GM04503 (cell line): ENCODE measurements at regions not wholly inside any gene's neighbourhood (a gene's known extent, or its start where the extent isn't known, plus 50 kb on each side); places are given as distances from the start of the nearest gene placed in this dataset.

Source experiments
- DNase-seq: peaks from one replicate; pipeline ENCODE4 v3.0.0-alpha.2; 2012; ENCODE audit warnings: low read depth

- DNase-seq = no peak
Observed at GRCh38 chr16:74232806-74233465, 63.7 kb upstream of the PSMD7 start.

- no peak for DNase-seq
Observed at GRCh38 chr16:74230126-74230525, 66.5 kb upstream of the PSMD7 start.

- DNase-seq = no peak
Observed at GRCh38 chr16:74226338-74226954, 70.2 kb upstream of the PSMD7 start.

GRCh38 chr16:74224828-74225612 lies 71.6 kb upstream of the PSMD7 start:
- DNase-seq = no peak

- no peak for DNase-seq
Observed at GRCh38 chr16:74221828-74222227, 74.8 kb upstream of the PSMD7 start.

- DNase-seq = no peak
Observed at GRCh38 chr16:74219706-74220105, 76.9 kb upstream of the PSMD7 start.

GRCh38 chr16:74218871-74219270 lies 77.7 kb upstream of the PSMD7 start:
- no peak for DNase-seq

DNA sequence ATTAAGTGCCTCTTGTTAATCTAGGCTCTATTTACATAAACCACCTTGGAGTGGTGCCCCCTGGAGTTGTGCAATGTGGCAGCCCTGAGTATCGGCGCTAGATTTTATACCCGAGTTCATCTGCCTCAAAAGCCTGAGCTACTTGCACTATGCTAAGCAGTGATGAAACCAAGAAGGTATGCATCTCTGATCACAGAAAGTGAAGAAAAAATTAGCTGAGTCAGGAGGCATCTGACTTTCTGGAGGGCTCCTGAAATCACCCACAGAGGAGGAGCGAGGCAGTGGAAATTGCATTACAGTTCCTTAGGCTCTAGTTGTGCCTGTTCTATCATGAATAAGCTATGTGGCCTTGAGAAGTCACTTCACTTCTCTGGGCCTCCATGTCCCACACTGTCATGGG lies 80.3 kb upstream of the PSMD7 start:
- DNase-seq = no peak

- no peak for DNase-seq
Observed at GRCh38 chr16:74215249-74215648, 81.4 kb upstream of the PSMD7 start.

- no peak for DNase-seq
Observed at GRCh38 chr16:74213372-74213771, 83.2 kb upstream of the PSMD7 start.

DNA sequence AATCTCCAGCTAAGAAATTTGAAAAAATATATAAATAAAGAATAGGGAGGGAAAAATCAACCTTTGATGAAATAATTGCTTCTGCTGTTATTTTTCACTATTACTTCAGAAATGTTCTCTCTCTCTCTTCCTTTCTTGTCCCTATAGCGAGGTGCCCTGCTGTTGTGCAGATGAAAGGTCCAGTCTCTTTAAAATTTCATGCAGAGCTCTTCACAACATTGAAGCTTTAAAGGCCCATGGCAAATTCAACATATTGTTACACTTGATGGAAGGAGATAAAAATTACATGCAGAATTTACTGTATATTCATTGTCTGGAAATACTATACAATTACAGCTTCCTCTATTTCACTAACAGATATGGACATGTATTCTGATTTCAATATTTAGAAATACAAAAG lies 86.4 kb upstream of the PSMD7 start:
- DNase-seq = no peak

DNA sequence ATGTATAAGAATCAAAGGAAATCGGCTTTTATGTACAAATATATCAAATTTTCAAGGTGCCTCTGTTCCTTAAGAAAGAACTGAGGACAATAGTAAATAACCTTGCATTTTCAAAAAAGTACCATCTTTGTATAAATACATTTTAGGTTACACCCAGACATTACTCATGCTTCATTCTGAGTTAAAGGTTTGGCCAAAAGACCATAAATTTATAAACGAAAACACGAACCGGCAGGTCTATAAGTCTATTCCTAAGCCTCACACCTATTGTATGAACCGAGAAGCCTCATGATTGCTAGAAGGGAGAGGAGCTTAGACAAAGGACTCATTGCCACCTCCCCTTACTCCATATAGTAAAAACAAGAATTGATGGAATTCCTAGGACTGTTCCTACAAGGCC lies 94.6 kb upstream of the PSMD7 start:
- no peak for DNase-seq

GRCh38 chr16:74201576-74201975 lies 95.0 kb upstream of the PSMD7 start:
- DNase-seq = no peak

DNA sequence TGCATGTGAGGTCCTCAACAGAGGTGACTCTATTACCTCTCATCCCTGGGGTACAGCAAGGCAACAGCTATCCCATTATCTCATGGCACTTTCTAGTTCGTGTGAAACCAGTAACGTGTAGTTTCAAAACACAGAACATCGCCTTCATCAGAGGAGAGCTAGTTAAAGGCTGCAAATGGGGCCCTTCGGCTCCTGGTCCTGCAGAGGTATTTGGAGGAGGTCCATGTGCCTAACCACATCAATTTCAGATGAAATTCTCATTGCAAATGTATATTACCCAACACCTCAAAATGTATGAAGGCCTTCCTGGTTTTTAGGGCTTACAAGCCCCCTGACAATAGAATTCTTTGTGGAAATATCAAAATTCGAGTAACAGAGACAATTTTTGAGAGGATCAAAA lies 95.7 kb upstream of the PSMD7 start:
- no peak for DNase-seq

- no peak for DNase-seq
Observed at GRCh38 chr16:74199842-74200124, 96.8 kb upstream of the PSMD7 start.

DNA sequence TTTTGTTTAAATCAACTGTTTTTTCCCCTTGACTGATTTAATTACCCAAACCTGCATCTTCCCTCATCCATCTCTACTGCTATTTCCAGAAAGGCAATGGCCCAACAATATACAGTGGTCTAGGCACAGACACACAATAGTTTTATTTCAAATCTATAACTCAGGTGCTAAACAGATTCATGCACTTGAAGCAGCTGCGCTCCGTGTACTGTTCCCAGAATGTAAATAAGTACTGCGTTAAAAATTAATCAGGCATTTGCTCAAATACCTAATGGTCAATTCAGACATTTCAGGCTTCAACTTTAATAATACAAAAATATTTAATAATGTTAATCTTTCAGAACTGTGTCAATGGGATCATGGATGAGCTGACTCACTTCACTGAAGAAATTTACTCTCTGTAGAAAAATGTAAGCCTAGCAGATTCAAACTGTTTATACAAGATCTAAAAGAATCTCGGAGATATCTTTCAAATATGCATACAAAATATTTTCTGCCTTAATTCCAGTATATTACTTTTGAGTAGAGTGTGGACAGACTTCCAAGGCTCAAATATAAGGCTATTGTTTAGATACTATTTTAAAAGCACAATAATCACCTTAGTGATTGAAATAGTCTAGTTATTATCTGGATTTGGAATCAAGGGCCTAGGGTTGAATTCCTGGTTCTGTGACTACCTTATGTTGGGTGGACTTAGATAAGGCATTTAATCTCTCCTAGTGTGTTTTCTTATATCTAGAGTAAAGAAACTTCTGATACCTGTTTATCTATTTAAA lies 97.4 kb upstream of the PSMD7 start:
- no peak for DNase-seq

GRCh38 chr16:74192281-74192797 lies 104.3 kb upstream of the PSMD7 start:
- no peak for DNase-seq

- no peak for DNase-seq
Observed at GRCh38 chr16:74190292-74190691, 106.3 kb upstream of the PSMD7 start.

GRCh38 chr16:74188856-74189255 lies 107.8 kb upstream of the PSMD7 start:
- no peak for DNase-seq

GRCh38 chr16:74186561-74186971 lies 110.0 kb upstream of the PSMD7 start:
- DNase-seq = no peak

GRCh38 chr16:74184839-74185238 lies 111.8 kb upstream of the PSMD7 start:
- DNase-seq = no peak

DNA sequence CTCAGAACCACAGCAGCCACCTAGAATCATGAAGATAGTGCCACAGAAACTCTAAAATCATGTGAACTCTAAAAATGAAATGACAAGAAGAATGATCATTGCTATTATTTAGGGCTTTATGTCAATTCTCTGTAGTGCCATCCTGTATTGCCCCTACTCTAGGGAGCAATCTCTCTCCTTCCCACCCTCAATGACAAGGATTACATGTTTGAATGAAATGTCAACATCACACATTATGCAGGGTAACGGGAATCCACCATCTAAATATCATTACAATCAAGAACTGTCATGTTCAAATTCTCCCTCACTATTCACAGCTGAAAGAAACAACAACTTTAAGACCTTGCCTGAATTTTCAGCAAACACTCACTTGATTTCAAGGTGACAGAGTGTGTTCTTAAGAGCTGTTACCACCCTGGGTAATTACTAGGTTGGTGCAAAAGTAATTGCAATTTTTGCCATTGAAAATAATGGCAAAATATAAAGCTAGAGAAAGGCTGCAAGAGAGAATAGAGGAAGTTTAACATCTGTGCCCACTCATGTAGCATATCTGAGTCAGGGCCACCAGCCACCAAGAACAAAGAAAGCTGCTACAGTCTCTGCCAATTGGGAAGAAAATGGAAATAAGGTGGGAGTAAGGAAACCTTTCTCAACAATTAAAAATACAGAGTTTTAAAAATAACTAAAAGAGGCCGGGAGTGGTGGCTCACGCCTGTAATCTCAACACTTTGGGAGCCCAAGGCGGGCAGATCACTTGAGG lies 112.8 kb upstream of the PSMD7 start:
- no peak for DNase-seq
